HEK293 (cell line): ENCODE measurements at regions not wholly inside any gene's neighbourhood (a gene's known extent, or its start where the extent isn't known, plus 50 kb on each side); places are given as distances from the start of the nearest gene placed in this dataset.

Experiments
- BCL11A ChIP-seq: fragments of 450-650 bp; formaldehyde crosslinking; IDR thresholded peaks from 2 replicates; pipeline ENCODE4 v1.5.1; 2016; ENCODE audit warnings: low read depth, missing biosample characterization, missing genetic modification characterization
- KLF9 ChIP-seq: fragments of 450-650 bp; formaldehyde crosslinking; IDR thresholded peaks from 2 replicates; pipeline ENCODE4 v1.5.1; 2016; ENCODE audit warnings: missing biosample characterization, missing genetic modification characterization, low read depth
- ZBTB49 ChIP-seq: fragments of 450-650 bp; formaldehyde crosslinking; IDR thresholded peaks from 2 replicates; pipeline ENCODE4 v1.5.1; 2016; ENCODE audit warnings: missing biosample characterization, missing genetic modification characterization, low read depth
- ZFP37 ChIP-seq: fragments of 450-650 bp; formaldehyde crosslinking; IDR thresholded peaks from 2 replicates; pipeline ENCODE4 v1.5.1; 2016; ENCODE audit warnings: missing biosample characterization, missing genetic modification characterization
- ZNF214 ChIP-seq: fragments of 450-650 bp; formaldehyde crosslinking; IDR thresholded peaks from 2 replicates; pipeline ENCODE4 v1.5.1; 2017; ENCODE audit warnings: missing biosample characterization, mild to moderate bottlenecking, missing genetic modification characterization, borderline replicate concordance
- ZNF221 ChIP-seq: fragments of 450-650 bp; formaldehyde crosslinking; IDR thresholded peaks from 2 replicates; pipeline ENCODE4 v1.5.1; 2017; ENCODE audit warnings: missing biosample characterization, missing genetic modification characterization, borderline replicate concordance
- ZNF488 ChIP-seq: fragments of 450-650 bp; formaldehyde crosslinking; IDR thresholded peaks from 2 replicates; pipeline ENCODE4 v1.5.1; 2016; ENCODE audit warnings: missing biosample characterization, missing genetic modification characterization
- ZNF561 ChIP-seq: fragments of 450-650 bp; IDR thresholded peaks from 2 replicates; pipeline ENCODE4 v1.5.1; 2018; ENCODE audit warnings: missing biosample characterization, missing genetic modification characterization, borderline replicate concordance
- ZNF658 ChIP-seq: fragments of 450-650 bp; formaldehyde crosslinking; IDR thresholded peaks from 2 replicates; pipeline ENCODE4; 2016; ENCODE audit warnings: missing biosample characterization, missing genetic modification characterization
- ZNF777 ChIP-seq: fragments of 450-650 bp; formaldehyde crosslinking; IDR thresholded peaks from 2 replicates; pipeline ENCODE4 v1.5.1; 2017; ENCODE audit warnings: missing biosample characterization, missing genetic modification characterization, borderline replicate concordance
- TF ChIP-seq, protein P1 (sequence below): fragments of 450-650 bp; formaldehyde crosslinking; IDR thresholded peaks from 2 replicates; pipeline ENCODE4 v1.5.1; 2016; ENCODE audit warnings: missing biosample characterization, missing genetic modification characterization

DNA sequence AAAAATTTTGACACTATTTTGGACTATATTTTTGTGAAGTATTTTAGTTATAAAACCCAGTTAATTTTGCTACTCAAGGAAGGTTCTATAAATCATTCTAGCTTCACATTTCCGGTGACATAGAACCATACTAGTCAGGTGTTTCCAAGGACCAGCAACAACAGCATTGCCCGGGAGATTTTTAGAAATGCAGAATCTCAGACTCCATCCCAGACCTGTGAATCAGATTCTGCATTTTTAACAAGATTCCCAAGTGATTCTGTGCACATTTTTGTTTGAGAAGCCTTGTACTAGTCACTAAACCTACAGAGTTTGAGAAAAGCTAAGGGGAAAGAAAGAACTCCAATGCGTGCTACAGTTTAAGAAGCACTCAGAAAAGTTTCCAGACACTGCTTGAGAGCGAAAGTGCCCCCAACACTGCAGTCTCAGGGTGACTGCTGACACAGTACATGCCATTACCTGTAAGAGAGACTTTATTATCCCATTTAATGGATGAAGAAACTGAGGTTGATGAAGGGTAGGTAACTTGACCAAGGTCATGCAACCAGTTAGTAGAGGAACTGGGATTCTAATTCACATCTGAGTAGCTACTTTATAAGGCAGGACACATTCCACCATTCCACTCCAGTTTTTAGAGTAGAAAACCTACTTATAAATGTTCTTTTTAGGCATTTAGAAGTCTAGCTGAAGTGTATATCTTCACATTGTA, 49.7 kb upstream of the USP3 start (continued):
- TF ChIP-seq, protein P1, sequence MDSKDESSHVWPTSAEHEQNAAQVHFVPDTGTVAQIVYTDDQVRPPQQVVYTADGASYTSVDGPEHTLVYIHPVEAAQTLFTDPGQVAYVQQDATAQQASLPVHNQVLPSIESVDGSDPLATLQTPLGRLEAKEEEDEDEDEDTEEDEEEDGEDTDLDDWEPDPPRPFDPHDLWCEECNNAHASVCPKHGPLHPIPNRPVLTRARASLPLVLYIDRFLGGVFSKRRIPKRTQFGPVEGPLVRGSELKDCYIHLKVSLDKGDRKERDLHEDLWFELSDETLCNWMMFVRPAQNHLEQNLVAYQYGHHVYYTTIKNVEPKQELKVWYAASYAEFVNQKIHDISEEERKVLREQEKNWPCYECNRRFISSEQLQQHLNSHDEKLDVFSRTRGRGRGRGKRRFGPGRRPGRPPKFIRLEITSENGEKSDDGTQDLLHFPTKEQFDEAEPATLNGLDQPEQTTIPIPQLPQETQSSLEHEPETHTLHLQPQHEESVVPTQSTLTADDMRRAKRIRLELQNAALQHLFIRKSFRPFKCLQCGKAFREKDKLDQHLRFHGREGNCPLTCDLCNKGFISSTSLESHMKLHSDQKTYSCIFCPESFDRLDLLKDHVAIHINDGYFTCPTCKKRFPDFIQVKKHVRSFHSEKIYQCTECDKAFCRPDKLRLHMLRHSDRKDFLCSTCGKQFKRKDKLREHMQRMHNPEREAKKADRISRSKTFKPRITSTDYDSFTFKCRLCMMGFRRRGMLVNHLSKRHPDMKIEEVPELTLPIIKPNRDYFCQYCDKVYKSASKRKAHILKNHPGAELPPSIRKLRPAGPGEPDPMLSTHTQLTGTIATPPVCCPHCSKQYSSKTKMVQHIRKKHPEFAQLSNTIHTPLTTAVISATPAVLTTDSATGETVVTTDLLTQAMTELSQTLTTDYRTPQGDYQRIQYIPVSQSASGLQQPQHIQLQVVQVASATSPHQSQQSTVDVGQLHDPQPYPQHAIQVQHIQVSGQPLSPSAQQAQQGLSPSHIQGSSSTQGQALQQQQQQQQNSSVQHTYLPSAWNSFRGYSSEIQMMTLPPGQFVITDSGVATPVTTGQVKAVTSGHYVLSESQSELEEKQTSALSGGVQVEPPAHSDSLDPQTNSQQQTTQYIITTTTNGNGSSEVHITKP, result no peak
- no peak for TF ChIP-seq ZNF214 (tag by site-specific recombination)
- TF ChIP-seq ZNF221 (tag by site-specific recombination), result no peak
- TF ChIP-seq ZNF561 (tag by site-specific recombination), result no peak
- TF ChIP-seq ZNF658 (tag by site-specific recombination), result no peak
- no peak for TF ChIP-seq KLF9 (tag by site-specific recombination)
- no peak for TF ChIP-seq ZNF777 (tag by site-specific recombination)
- no peak for TF ChIP-seq ZFP37 (tag by site-specific recombination)
- no peak for TF ChIP-seq BCL11A (tag by site-specific recombination)
- TF ChIP-seq ZBTB49 (tag by site-specific recombination), result no peak
- no peak for TF ChIP-seq ZNF488 (tag by site-specific recombination)
